ENCODE measurements at regions not wholly inside any gene's neighbourhood (a gene's known extent, or its start where the extent isn't known, plus 50 kb on each side); places are given as distances from the start of the nearest gene placed in this dataset.
"Not testable (repeated sequence)": the region's sequence is repeated elsewhere in the genome, so short reads cannot be mapped to it uniquely, and the experiment has no call there.

GRCh38 chr1:29427614-29428279, 191.4 kb downstream of the PTPRU start:
- no peak for DNase-seq

GRCh38 chr1:29426701-29427279, 190.5 kb downstream of the PTPRU start:
- DNase-seq, result no peak

- DNase-seq, result no peak
These were observed 189.3 kb downstream of the PTPRU start for GRCh38 chr1:29425631-29426030.

- DNase-seq, result no peak
These were observed 187.9 kb downstream of the PTPRU start for GRCh38 chr1:29424266-29424665.

GRCh38 chr1:29420202-29420601, 183.9 kb downstream of the PTPRU start:
- no peak for DNase-seq

- no peak for DNase-seq
These were observed 181.6 kb downstream of the PTPRU start for GRCh38 chr1:29417971-29418370.

GRCh38 chr1:29417147-29417858, 181.0 kb downstream of the PTPRU start:
- DNase-seq, result no peak

- no peak for DNase-seq
These were observed 180.2 kb downstream of the PTPRU start for GRCh38 chr1:29416267-29417146.

- no peak for DNase-seq
These were observed 179.5 kb downstream of the PTPRU start for GRCh38 chr1:29415861-29416260.

GRCh38 chr1:29415156-29415830, 179.0 kb downstream of the PTPRU start:
- no peak for DNase-seq

GRCh38 chr1:29414086-29414485, 177.8 kb downstream of the PTPRU start:
- no peak for DNase-seq

- no peak for DNase-seq
These were observed 177.3 kb downstream of the PTPRU start for GRCh38 chr1:29413661-29414060.

- DNase-seq, result no peak
These were observed 176.3 kb downstream of the PTPRU start for GRCh38 chr1:29412591-29412990.

GRCh38 chr1:29410476-29410875, 174.2 kb downstream of the PTPRU start:
- no peak for DNase-seq

GRCh38 chr1:29409616-29410015, 173.3 kb downstream of the PTPRU start:
- no peak for DNase-seq

- DNase-seq, result no peak
These were observed 172.7 kb downstream of the PTPRU start for GRCh38 chr1:29408831-29409605.

- DNase-seq, result no peak
These were observed 170.5 kb downstream of the PTPRU start for GRCh38 chr1:29406814-29407213.

GRCh38 chr1:29400203-29400602, 163.9 kb downstream of the PTPRU start:
- DNase-seq, result not testable (repeated sequence)

- DNase-seq, result no peak
These were observed 163.1 kb downstream of the PTPRU start for GRCh38 chr1:29399465-29399864.

GRCh38 chr1:29398431-29398830, 162.1 kb downstream of the PTPRU start:
- no peak for DNase-seq

- DNase-seq, result no peak
These were observed 161.7 kb downstream of the PTPRU start for GRCh38 chr1:29397981-29398380.

- no peak for DNase-seq
These were observed 160.9 kb downstream of the PTPRU start for GRCh38 chr1:29397256-29397590.
